Lower lobe of right lung (tissue), 2 donors: ENCODE measurements at regions not wholly inside any gene's neighbourhood (a gene's known extent, or its start where the extent isn't known, plus 50 kb on each side); places are given as distances from the start of the nearest gene placed in this dataset.

Source experiments
- ATAC-seq, 2 donors: fragments of 200-7000 bp; cut with Tn5 transposase; one replicate each; pipeline ENCODE4 v1.9.1; 2020 to 2022; ENCODE audit warnings: mild to moderate bottlenecking in 2 of 2, moderate library complexity in 2 of 2
- DNase-seq: peaks from one replicate; pipeline ENCODE4 v3.0.0-alpha.2; 2020
- H3K27ac ChIP-seq: fragments of 200-600 bp; one replicate; pipeline ENCODE4 v1.8.0; 2022
- H3K27me3 ChIP-seq: fragments of 200-600 bp; one replicate; pipeline ENCODE4 v1.8.0; 2022; ENCODE audit warnings: low read depth
- H3K36me3 ChIP-seq: fragments of 200-600 bp; one replicate; pipeline ENCODE4 v1.8.0; 2022; ENCODE audit warnings: mild to moderate bottlenecking
- H3K4me1 ChIP-seq: fragments of 200-600 bp; one replicate; pipeline ENCODE4 v1.8.0; 2022
- H3K4me3 ChIP-seq: fragments of 200-600 bp; one replicate; pipeline ENCODE4 v1.8.0; 2022; ENCODE audit warnings: mild to moderate bottlenecking
- H3K9me3 ChIP-seq: fragments of 200-600 bp; one replicate; pipeline ENCODE4 v1.8.0; 2022
- intact Hi-C: fragments of 100-400 bp; cut with DNase I; formaldehyde crosslinking; loops from one replicate; pipeline ENCODE4 v1.11.0; 2022
- TF ChIP-seq, protein P1 (sequence below): fragments of 200-600 bp; IDR thresholded peaks from one replicate; pipeline ENCODE4 v1.8.0; 2022; ENCODE audit warnings: antibody characterized with exemption, mild to moderate bottlenecking
- donor health status: DM: no; HTN: yes; CAD: no; lungs with severe emphysema.

GRCh38 chr5:167448376-167448775, 843.1 kb upstream of the WWC1 start:
- DNase-seq (no peak), ATAC-seq (no peak)
- TF ChIP-seq, protein P1, sequence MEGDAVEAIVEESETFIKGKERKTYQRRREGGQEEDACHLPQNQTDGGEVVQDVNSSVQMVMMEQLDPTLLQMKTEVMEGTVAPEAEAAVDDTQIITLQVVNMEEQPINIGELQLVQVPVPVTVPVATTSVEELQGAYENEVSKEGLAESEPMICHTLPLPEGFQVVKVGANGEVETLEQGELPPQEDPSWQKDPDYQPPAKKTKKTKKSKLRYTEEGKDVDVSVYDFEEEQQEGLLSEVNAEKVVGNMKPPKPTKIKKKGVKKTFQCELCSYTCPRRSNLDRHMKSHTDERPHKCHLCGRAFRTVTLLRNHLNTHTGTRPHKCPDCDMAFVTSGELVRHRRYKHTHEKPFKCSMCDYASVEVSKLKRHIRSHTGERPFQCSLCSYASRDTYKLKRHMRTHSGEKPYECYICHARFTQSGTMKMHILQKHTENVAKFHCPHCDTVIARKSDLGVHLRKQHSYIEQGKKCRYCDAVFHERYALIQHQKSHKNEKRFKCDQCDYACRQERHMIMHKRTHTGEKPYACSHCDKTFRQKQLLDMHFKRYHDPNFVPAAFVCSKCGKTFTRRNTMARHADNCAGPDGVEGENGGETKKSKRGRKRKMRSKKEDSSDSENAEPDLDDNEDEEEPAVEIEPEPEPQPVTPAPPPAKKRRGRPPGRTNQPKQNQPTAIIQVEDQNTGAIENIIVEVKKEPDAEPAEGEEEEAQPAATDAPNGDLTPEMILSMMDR: no peak
- intact Hi-C loops: no loop called here
- Histone ChIP-seq H3K4me1 (no peaks in the 10 kb centered on the region), H3K4me3 (no peak overlapping the region), H3K36me3 (no peaks in the 10 kb centered on the region), H3K9me3 (no peaks in the 10 kb centered on the region), H3K27me3 (no peaks in the 10 kb centered on the region), H3K27ac (no peak overlapping the region)

DNA sequence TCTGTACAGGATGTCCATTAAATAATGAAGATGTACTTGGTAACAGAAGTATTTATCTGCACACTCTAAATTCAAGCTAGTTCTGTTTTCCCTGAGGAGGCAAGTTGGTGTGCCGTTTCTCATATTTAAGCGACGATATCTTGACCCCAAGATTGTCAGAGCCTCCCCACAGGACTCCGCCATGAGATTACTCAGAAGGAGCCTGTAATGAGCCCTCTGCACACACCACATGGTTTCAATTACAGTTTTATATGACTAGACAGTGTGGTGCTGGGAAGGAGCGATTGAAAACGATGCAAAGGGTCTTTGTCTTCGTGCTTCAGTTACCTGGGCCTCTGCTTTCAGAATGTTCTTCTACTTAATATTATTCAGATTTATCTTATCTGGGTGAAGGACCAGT, 840.4 kb upstream of the WWC1 start:
- intact Hi-C loops: no loop called here
- Histone ChIP-seq H3K9me3 (no peaks in the 10 kb centered on the region), H3K27ac (no peak overlapping the region), H3K4me3 (no peak overlapping the region), H3K36me3 (no peaks in the 10 kb centered on the region), H3K4me1 (no peaks in the 10 kb centered on the region), H3K27me3 (no peaks in the 10 kb centered on the region)
- ATAC-seq (no peak), DNase-seq (no peak)
- TF ChIP-seq, protein P1: no peak

DNA sequence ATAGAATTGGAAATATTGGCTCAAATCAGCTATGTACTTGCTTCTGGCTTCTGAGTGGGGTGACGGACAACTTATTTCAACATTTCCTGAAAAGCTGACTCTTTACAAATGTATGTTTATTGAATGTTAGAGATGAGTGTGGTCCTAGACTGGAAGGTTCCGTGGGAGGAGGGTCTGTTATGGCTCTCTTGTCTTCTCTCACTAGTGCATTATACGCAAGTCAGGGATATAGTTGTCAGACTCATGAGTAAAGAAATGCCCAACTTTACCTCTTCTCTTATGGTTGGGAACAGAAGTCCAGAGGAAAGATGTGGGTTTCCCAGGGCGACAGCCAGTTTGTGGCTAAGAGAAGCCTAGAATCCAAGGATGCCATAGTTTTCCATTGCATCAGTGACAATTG, 839.3 kb upstream of the WWC1 start:
- TF ChIP-seq, protein P1: no peak
- no peaks in the 10 kb centered on the region for H3K36me3 ChIP-seq
- H3K4me1 ChIP-seq: no peaks in the 10 kb centered on the region
- H3K9me3 ChIP-seq: no peaks in the 10 kb centered on the region
- DNase-seq: no peak
- H3K4me3 ChIP-seq: no peak overlapping the region
- no peak overlapping the region for H3K27ac ChIP-seq
- intact Hi-C loops: no loop called here
- no peak for ATAC-seq
- H3K27me3 ChIP-seq: no peaks in the 10 kb centered on the region

- intact Hi-C loops: no loop called here
- Histone ChIP-seq H3K9me3 (no peaks in the 10 kb centered on the region), H3K4me3 (no peak overlapping the region), H3K27me3 (no peaks in the 10 kb centered on the region), H3K27ac (no peak overlapping the region), H3K4me1 (no peaks in the 10 kb centered on the region), H3K36me3 (no peaks in the 10 kb centered on the region)
- DNase-seq (no peak), ATAC-seq (no peak)
- TF ChIP-seq, protein P1: no peak
Observed at GRCh38 chr5:167453246-167454030, 838.0 kb upstream of the WWC1 start.

GRCh38 chr5:167458412-167458811, 833.0 kb upstream of the WWC1 start:
- TF ChIP-seq, protein P1: no peak
- peaks cover 4% of the 10 kb centered on the region for H3K9me3 ChIP-seq
- intact Hi-C loops: no loop called here
- ATAC-seq (no peak), DNase-seq (no peak)
- H3K4me1 ChIP-seq: no peaks in the 10 kb centered on the region
- H3K27me3 ChIP-seq: no peaks in the 10 kb centered on the region
- H3K36me3 ChIP-seq: no peaks in the 10 kb centered on the region
- no peak overlapping the region for H3K4me3 ChIP-seq
- no peak overlapping the region for H3K27ac ChIP-seq
